Endothelial cell of umbilical vein (primary cell): ENCODE measurements at regions not wholly inside any gene's neighbourhood (a gene's known extent, or its start where the extent isn't known, plus 50 kb on each side); places are given as distances from the start of the nearest gene placed in this dataset.

Source experiments
- BruUV-seq: library from RNA; stranded (reverse); fragments of 400-500 nt; replicated peaks from 2 replicates; lab custom pipeline; 2021; lab: Mats Ljungman, UMichigan
- CTCF ChIA-PET: fragments of 300-600, 350-600 bp; sonication (Branson Sonifier 250); formaldehyde crosslinking; loops from one replicate; lab custom pipeline; 2021; ENCODE audit warnings: antibody characterized with exemption, inconsistent platforms; lab: Charles Lee
- POLR2A ChIA-PET: fragments of 300-600, 350-600 bp; sonication (Branson Sonifier 250); formaldehyde crosslinking; loops from one replicate; lab custom pipeline; 2021; ENCODE audit warnings: antibody characterized with exemption, inconsistent platforms; lab: Charles Lee
- DNase-seq: peaks from one replicate; pipeline ENCODE4 v3.0.0-alpha.2; 2011; ENCODE audit warnings: low read depth, low spot score
- FAIRE-seq: peaks from 2 replicates; lab custom pipeline; 2011; peaks lifted over from hg19 to GRCh38; lab: Jason Lieb, UNC
- H2AFZ ChIP-seq: 2 replicates; pipeline ENCODE4 v1.6.0; 2012; ENCODE audit warnings: low read depth, low read length, control low read depth, inconsistent platforms
- H3K27ac ChIP-seq: 2 replicates; pipeline ENCODE4 v1.5.1; 2011; ENCODE audit warnings: low read depth, mild to moderate bottlenecking, control low read depth, low read length, moderate library complexity; ENCODE audit not compliant: insufficient read depth
- H3K27me3 ChIP-seq, 2 experiments: 2 replicates each; pipeline versions ENCODE4 v1.6.0 to v1.6.1; 2011; ENCODE audit warnings: low read length in 2 of 2, mixed read lengths in 1 of 2; ENCODE audit not compliant: control insufficient read depth in 2 of 2, insufficient read depth in 2 of 2
- H3K36me3 ChIP-seq, 2 experiments: 2 replicates in 1 of 2; 3 replicates in 1 of 2; pipeline ENCODE4 v1.5.1; 2011; ENCODE audit warnings: low read length in 2 of 2, mild to moderate bottlenecking in 1 of 2, moderate library complexity in 1 of 2; ENCODE audit not compliant: control insufficient read depth in 2 of 2, insufficient read depth in 2 of 2; ENCODE audit errors: extremely low read depth in 1 of 2
- H3K4me1 ChIP-seq: 3 replicates; pipeline ENCODE4 v1.5.1; 2011; ENCODE audit warnings: mild to moderate bottlenecking, low read length; ENCODE audit not compliant: control insufficient read depth, insufficient read depth; ENCODE audit errors: extremely low read depth
- H3K4me2 ChIP-seq: 2 replicates; pipeline ENCODE4 v1.6.1; 2011; ENCODE audit warnings: low read length, control low read depth, mixed read lengths; ENCODE audit not compliant: insufficient read depth
- H3K4me3 ChIP-seq, 3 experiments: fragments of 200-600 bp in 1 of 3; sonication (generic), shearing (Covaris generic) in 1 of 3; replicated peaks in 1 of 3; 2 replicates each; pipeline ENCODE4 v1.5.1; 2011 to 2016; ENCODE audit warnings: control low read depth in 3 of 3, low read length in 3 of 3, mild to moderate bottlenecking in 2 of 3, inconsistent platforms in 1 of 3, low read depth in 1 of 3, moderate library complexity in 1 of 3; ENCODE audit not compliant: insufficient read depth in 1 of 3
- H3K79me2 ChIP-seq: 2 replicates; pipeline ENCODE4 v1.6.0; 2012; ENCODE audit warnings: low read length, inconsistent platforms; ENCODE audit not compliant: control insufficient read depth, insufficient read depth
- H3K9ac ChIP-seq: replicated peaks from 2 replicates; pipeline ENCODE3; 2011; ENCODE audit warnings: low read length, control low read depth; ENCODE audit not compliant: insufficient read depth; ENCODE audit errors: extremely low read depth
- H3K9me1 ChIP-seq: replicated peaks from 3 replicates; pipeline ENCODE4 v1.6.0; 2011; ENCODE audit warnings: mild to moderate bottlenecking, low read length; ENCODE audit not compliant: control insufficient read depth, insufficient read depth; ENCODE audit errors: extremely low read depth
- H3K9me3 ChIP-seq: replicated peaks from 2 replicates; pipeline ENCODE4 v1.5.1; 2012; ENCODE audit warnings: low read length, inconsistent platforms; ENCODE audit not compliant: control insufficient read depth, insufficient read depth
- H4K20me1 ChIP-seq: replicated peaks from 2 replicates; pipeline ENCODE3; 2011; ENCODE audit warnings: mild to moderate bottlenecking, low read length; ENCODE audit not compliant: control insufficient read depth, insufficient read depth; ENCODE audit errors: extremely low read depth
- EZH2 ChIP-seq: IDR thresholded peaks from 2 replicates; pipeline ENCODE4 v1.6.1; 2012; ENCODE audit warnings: borderline replicate concordance, low read depth, mild to moderate bottlenecking, moderate library complexity, low read length, inconsistent platforms; ENCODE audit not compliant: severe bottlenecking
- FOS ChIP-seq: IDR thresholded peaks from 2 replicates; pipeline ENCODE4 v1.6.1; 2011; ENCODE audit warnings: mild to moderate bottlenecking, low read length, moderate library complexity, borderline replicate concordance; ENCODE audit not compliant: insufficient read depth
- GATA2 ChIP-seq: IDR thresholded peaks from 2 replicates; pipeline ENCODE4 v1.7.0; 2011; ENCODE audit warnings: low read depth, mild to moderate bottlenecking, moderate library complexity, mixed read lengths, low read length; ENCODE audit not compliant: insufficient read length, insufficient read depth
- MYC ChIP-seq: IDR thresholded peaks from one replicate; pipeline ENCODE4 v1.6.1; 2011; ENCODE audit warnings: mild to moderate bottlenecking, low read depth, low read length
- POLR2AphosphoS5 ChIP-seq: IDR thresholded peaks from 2 replicates; pipeline ENCODE4 v1.6.1; 2012; ENCODE audit warnings: low read depth, mild to moderate bottlenecking, control low read depth, low read length, moderate library complexity; ENCODE audit not compliant: insufficient read depth
- dilution Hi-C: fragments of 300-500 bp; cut with MboI; formaldehyde crosslinking; loops from one replicate; pipeline ENCODE4 v1.15.0; 2019; ENCODE audit warnings: low sequenced_read_pairs; ENCODE audit not compliant: extremely low pct_ligation_motif_present
- intact Hi-C: fragments of 100-400 bp; cut with micrococcal nuclease; formaldehyde crosslinking; loops from one replicate; pipeline ENCODE4 v1.10.0; 2022
- TF ChIP-seq, protein P1 (sequence below), 2 donors: IDR thresholded peaks; 1 replicate in 1 of 2; 2 replicates in 1 of 2; pipeline ENCODE4 v1.5.1; 2011; ENCODE audit warnings: low read length in 2 of 2, mild to moderate bottlenecking in 2 of 2, moderate library complexity in 2 of 2, control low read depth in 1 of 2, inconsistent platforms in 1 of 2, low read depth in 1 of 2; ENCODE audit not compliant: insufficient read depth in 1 of 2; ENCODE audit errors: extremely low read depth in 1 of 2
- TF ChIP-seq, protein P2 (sequence below): IDR thresholded peaks from 2 replicates; pipeline ENCODE4 v1.6.1; 2011; ENCODE audit not compliant: insufficient read depth, insufficient read length

DNA sequence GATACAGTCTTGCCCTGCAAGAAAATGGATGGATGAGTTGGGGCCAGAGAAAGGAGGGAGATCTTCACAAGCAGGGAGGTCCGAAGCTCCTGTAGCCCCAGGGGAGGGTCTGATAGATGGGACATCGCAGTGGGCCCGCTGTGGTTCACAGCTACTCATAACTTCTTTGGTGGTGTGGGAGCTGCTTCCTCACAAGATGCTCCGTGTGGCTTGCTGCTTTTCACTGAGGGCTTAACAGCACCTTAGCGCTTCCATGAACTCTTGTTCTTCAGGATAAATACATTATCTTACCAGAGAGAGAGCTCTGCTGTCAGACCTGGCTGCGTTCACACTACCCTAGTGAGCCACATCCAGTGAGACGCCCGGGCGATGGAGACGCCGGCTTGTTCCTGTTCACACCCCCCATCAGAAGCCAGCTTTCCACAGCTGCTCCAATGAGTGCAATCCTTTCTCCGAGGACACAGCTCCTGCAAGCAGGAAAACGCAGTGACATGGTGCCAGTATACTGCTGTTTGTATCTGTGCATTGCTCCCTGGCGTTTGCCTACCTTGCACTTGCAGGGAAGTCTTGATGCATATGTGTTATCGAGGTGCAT lies 599.8 kb downstream of the AJAP1 start:
- ChIA-PET POLR2A (no interaction called here), CTCF (no interaction called here)
- dilution Hi-C loops = no loop called here
- Histone ChIP-seq H3K36me3 (no peaks in the 10 kb centered on the region), H3K9ac (no peak overlapping the region), H4K20me1 (no peaks in the 10 kb centered on the region), H3K4me1 (no peaks in the 10 kb centered on the region), H3K4me2 (no peak overlapping the region), H3K9me1 (no peaks in the 10 kb centered on the region), H3K27ac (no peak overlapping the region), H2AFZ (no peak overlapping the region), H3K9me3 (peaks cover 2% of the 10 kb centered on the region), H3K4me3 (no peak overlapping the region), H3K79me2 (no peaks in the 10 kb centered on the region), H3K27me3 (no peaks in the 10 kb centered on the region)
- no TSS peak for BruUV-seq
- FAIRE-seq (no peak), DNase-seq (no peak)
- intact Hi-C loops = no loop called here
- TF ChIP-seq GATA2 (no peak), FOS (no peak), MYC (no peak), POLR2AphosphoS5 (no peak), EZH2 (no peak)
- TF ChIP-seq, protein P1, sequence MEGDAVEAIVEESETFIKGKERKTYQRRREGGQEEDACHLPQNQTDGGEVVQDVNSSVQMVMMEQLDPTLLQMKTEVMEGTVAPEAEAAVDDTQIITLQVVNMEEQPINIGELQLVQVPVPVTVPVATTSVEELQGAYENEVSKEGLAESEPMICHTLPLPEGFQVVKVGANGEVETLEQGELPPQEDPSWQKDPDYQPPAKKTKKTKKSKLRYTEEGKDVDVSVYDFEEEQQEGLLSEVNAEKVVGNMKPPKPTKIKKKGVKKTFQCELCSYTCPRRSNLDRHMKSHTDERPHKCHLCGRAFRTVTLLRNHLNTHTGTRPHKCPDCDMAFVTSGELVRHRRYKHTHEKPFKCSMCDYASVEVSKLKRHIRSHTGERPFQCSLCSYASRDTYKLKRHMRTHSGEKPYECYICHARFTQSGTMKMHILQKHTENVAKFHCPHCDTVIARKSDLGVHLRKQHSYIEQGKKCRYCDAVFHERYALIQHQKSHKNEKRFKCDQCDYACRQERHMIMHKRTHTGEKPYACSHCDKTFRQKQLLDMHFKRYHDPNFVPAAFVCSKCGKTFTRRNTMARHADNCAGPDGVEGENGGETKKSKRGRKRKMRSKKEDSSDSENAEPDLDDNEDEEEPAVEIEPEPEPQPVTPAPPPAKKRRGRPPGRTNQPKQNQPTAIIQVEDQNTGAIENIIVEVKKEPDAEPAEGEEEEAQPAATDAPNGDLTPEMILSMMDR (IDR thresholded peaks at IDR 0.05; ENCODE audit: extremely low read depth in 1 of 2, insufficient read depth in 1 of 2, low read depth in 1 of 2, low read length in 2 of 2) = no peak
- TF ChIP-seq, protein P2, sequence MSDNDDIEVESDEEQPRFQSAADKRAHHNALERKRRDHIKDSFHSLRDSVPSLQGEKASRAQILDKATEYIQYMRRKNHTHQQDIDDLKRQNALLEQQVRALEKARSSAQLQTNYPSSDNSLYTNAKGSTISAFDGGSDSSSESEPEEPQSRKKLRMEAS = no peak
